DOHH2 (cell line): ENCODE measurements at regions not wholly inside any gene's neighbourhood (a gene's known extent, or its start where the extent isn't known, plus 50 kb on each side); places are given as distances from the start of the nearest gene placed in this dataset.
A peak's percentile ranks its signal among the peaks of the same experiment; 100 is the strongest.

Experiments
- H3F3A ChIP-seq: fragments of 200-600 bp; sonication (generic), shearing (Covaris generic); 2 replicates; pipeline ENCODE4 v1.6.0; 2016; ENCODE audit warnings: antibody characterized with exemption, mild to moderate bottlenecking; ENCODE audit not compliant: control insufficient read depth, insufficient read depth
- H3K27ac ChIP-seq: fragments of 200-600 bp; sonication (generic); 2 replicates; pipeline ENCODE4 v1.5.1; 2014; ENCODE audit warnings: low read depth, mild to moderate bottlenecking, low read length, moderate library complexity
- H3K27me3 ChIP-seq: fragments of 200-600 bp; sonication (generic); 2 replicates; pipeline ENCODE4 v1.6.1; 2014; ENCODE audit warnings: mild to moderate bottlenecking, low read length, mixed read lengths; ENCODE audit not compliant: control insufficient read depth
- H3K36me3 ChIP-seq: fragments of 200-600 bp; sonication (generic); 2 replicates; pipeline ENCODE4 v1.6.1; 2014; ENCODE audit warnings: mild to moderate bottlenecking, low read length, moderate library complexity, mixed read lengths; ENCODE audit not compliant: control insufficient read depth
- H3K4me1 ChIP-seq: fragments of 200-600 bp; sonication (generic); 2 replicates; pipeline ENCODE4 v1.6.1; 2014; ENCODE audit warnings: mild to moderate bottlenecking, low read length, mixed read lengths; ENCODE audit not compliant: control insufficient read depth
- H3K4me2 ChIP-seq: fragments of 200-600 bp; sonication (generic); 2 replicates; pipeline ENCODE4 v1.6.0; 2014; ENCODE audit warnings: mild to moderate bottlenecking, low read length, moderate library complexity
- H3K4me3 ChIP-seq: fragments of 200-600 bp; sonication (generic); 2 replicates; pipeline ENCODE4 v1.5.1; 2014; ENCODE audit warnings: mild to moderate bottlenecking, low read length, mixed read lengths
- H3K79me2 ChIP-seq: fragments of 200-600 bp; sonication (generic); 2 replicates; pipeline ENCODE4 v1.6.1; 2014; ENCODE audit warnings: mild to moderate bottlenecking, low read length, mixed read lengths; ENCODE audit not compliant: control insufficient read depth
- H3K9me2 ChIP-seq: fragments of 200-600 bp; sonication (generic); replicated peaks from 2 replicates; pipeline ENCODE4 v1.6.1; 2014; ENCODE audit warnings: mild to moderate bottlenecking, low read length, mixed read lengths; ENCODE audit not compliant: control insufficient read depth
- H3K9me3 ChIP-seq: fragments of 200-600 bp; sonication (generic); 2 replicates; pipeline ENCODE4 v1.6.1; 2014; ENCODE audit warnings: antibody characterized with exemption, low read length, mixed read lengths; ENCODE audit not compliant: control insufficient read depth, insufficient read depth
- H4K20me1 ChIP-seq: fragments of 200-600 bp; sonication (generic); 2 replicates; pipeline ENCODE4 v1.6.0; 2014; ENCODE audit warnings: low read depth, mild to moderate bottlenecking, antibody characterized with exemption, low read length, moderate library complexity; ENCODE audit not compliant: control insufficient read depth, insufficient read depth
- EZH2phosphoT487 ChIP-seq: fragments of 200-600 bp; sonication (generic); IDR thresholded peaks from 2 replicates; pipeline ENCODE4 v1.6.1; 2017; ENCODE audit warnings: borderline replicate concordance, mild to moderate bottlenecking, antibody characterized with exemption, low read length, moderate library complexity, mixed read lengths
- TF ChIP-seq, protein P1 (sequence below): fragments of 200-600 bp; sonication (generic); IDR thresholded peaks from one replicate; pipeline ENCODE4 v1.5.1; 2014; ENCODE audit warnings: antibody characterized with exemption, mild to moderate bottlenecking, low read depth, low read length; ENCODE audit not compliant: poor library complexity, severe bottlenecking

DNA sequence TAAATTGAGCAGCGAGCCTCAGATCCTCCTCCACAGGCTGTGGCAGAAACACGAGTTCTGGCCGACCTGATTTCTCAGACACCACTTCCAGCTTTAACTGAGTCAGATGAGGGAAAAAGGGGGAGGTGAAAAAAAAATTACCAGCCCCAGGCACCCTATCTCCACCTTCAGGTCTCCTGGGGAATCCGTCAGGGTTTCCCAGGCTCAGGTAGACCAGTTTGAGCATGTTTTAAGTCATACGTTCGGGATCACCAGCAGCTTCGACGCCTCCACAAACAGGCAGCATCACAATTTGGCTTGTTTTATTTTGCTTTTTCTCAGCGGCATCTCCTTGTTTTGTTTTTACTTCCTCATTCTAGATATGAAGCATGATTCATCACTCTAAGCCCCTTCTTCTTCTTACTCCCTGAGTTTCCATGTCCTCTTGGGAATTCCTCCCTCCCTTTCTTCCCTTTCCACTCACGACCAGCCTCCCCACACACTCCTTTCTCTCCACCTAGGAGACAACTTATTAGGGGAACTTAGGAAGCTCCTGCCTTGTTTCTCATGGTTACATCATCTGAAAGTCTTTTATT lies 190.1 kb downstream of the ZNF621 start:
- Histone ChIP-seq H4K20me1 (no peaks in the 10 kb centered on the region), H3K9me3 (no peaks in the 10 kb centered on the region), H3K27ac (no peak overlapping the region), H3K27me3 (no peaks in the 10 kb centered on the region), H3K9me2 (no peaks in the 10 kb centered on the region), H3F3A (no peaks in the 10 kb centered on the region), H3K36me3 (no peaks in the 10 kb centered on the region), H3K4me3 (no peak overlapping the region), H3K79me2 (no peaks in the 10 kb centered on the region), H3K4me1 (peaks cover 43% of the 10 kb centered on the region), H3K4me2 (0 out of 2 replicates have a peak overlapping the region, but pooled peaks have one; percentile 13)
- TF ChIP-seq EZH2phosphoT487: no peak
- TF ChIP-seq, protein P1, sequence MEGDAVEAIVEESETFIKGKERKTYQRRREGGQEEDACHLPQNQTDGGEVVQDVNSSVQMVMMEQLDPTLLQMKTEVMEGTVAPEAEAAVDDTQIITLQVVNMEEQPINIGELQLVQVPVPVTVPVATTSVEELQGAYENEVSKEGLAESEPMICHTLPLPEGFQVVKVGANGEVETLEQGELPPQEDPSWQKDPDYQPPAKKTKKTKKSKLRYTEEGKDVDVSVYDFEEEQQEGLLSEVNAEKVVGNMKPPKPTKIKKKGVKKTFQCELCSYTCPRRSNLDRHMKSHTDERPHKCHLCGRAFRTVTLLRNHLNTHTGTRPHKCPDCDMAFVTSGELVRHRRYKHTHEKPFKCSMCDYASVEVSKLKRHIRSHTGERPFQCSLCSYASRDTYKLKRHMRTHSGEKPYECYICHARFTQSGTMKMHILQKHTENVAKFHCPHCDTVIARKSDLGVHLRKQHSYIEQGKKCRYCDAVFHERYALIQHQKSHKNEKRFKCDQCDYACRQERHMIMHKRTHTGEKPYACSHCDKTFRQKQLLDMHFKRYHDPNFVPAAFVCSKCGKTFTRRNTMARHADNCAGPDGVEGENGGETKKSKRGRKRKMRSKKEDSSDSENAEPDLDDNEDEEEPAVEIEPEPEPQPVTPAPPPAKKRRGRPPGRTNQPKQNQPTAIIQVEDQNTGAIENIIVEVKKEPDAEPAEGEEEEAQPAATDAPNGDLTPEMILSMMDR: no peak

DNA sequence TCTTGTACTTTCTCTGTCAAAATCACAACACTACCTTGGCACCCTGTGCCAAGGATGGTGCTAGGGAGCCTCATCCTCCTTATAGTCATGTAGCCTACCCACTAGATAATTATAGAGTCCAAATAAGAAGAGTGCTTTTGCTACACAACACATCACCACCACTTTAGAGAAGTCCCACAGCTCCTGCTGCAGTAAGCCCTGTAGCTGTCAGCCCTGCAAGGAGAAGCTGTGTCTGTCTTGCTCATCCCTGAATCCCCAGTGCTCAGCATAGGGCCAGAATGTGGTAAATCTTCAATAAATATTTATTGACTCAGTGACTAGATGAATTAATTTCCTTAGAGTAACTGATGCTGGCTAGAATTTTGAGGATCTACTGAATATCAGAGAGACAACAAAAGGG lies 190.8 kb downstream of the ZNF621 start:
- no peak for TF ChIP-seq EZH2phosphoT487
- TF ChIP-seq, protein P1: no peak
- no peak overlapping the region for H3K4me3 ChIP-seq
- H3K9me3 ChIP-seq: no peaks in the 10 kb centered on the region
- H3F3A ChIP-seq: no peaks in the 10 kb centered on the region
- no peaks in the 10 kb centered on the region for H4K20me1 ChIP-seq
- H3K4me2 ChIP-seq: no peak overlapping the region
- no peaks in the 10 kb centered on the region for H3K9me2 ChIP-seq
- no peaks in the 10 kb centered on the region for H3K27me3 ChIP-seq
- H3K79me2 ChIP-seq: no peaks in the 10 kb centered on the region
- H3K4me1 ChIP-seq: peaks cover 43% of the 10 kb centered on the region
- H3K36me3 ChIP-seq: no peaks in the 10 kb centered on the region
- no peak overlapping the region for H3K27ac ChIP-seq

DNA sequence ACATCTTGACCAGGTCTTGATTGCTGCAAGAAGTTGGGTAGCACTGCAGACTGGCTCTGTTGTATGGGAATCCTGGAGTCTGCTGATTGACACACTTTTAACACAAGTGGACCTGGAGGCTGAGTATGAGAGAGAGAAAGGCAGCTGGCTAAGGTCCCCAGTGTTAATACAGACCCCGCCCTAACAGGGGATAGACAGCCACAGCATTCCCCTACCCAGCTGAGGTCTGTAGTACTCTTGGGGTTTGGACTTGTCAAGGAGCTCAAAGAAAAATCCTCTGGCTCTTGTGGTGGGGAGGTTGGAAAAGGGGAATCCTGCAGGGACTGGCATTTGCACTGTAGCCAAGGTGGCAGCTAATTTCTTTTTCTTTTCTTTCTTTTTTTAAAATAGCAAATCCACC lies 192.7 kb downstream of the ZNF621 start:
- H3K27me3 ChIP-seq: no peaks in the 10 kb centered on the region
- H3K9me2 ChIP-seq: no peaks in the 10 kb centered on the region
- TF ChIP-seq EZH2phosphoT487: no peak
- TF ChIP-seq, protein P1: no peak
- H3K4me3 ChIP-seq: no peak overlapping the region
- no peak overlapping the region for H3K4me2 ChIP-seq
- H3K9me3 ChIP-seq: no peaks in the 10 kb centered on the region
- no peaks in the 10 kb centered on the region for H3K79me2 ChIP-seq
- no peaks in the 10 kb centered on the region for H3K36me3 ChIP-seq
- no peaks in the 10 kb centered on the region for H4K20me1 ChIP-seq
- H3K27ac ChIP-seq: no peak overlapping the region
- no peaks in the 10 kb centered on the region for H3F3A ChIP-seq
- H3K4me1 ChIP-seq: peaks cover 43% of the 10 kb centered on the region

DNA sequence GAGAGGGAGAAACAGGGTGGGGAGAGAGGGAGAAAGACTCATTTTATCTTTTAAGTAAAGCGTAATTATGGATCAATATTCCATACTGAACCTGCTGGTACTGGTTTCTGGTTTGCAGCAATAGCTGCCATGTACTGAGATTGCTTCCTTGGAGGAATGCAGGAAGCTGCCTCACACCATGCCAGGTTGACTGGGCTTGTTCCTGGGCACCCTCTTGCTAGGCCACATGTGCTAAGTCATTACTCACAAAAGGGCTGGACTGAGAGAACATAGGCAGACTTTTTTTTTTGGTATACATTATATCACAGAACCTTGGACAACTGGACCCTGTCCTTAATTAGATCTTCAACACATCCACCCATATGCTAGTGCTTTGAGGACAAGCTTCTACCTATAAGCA lies 193.4 kb downstream of the ZNF621 start:
- Histone ChIP-seq H3K4me2 (peak overlapping the region; percentile 8), H3K79me2 (no peaks in the 10 kb centered on the region), H3K9me2 (no peaks in the 10 kb centered on the region), H3K4me3 (no peak overlapping the region), H3F3A (no peaks in the 10 kb centered on the region), H3K27ac (no peak overlapping the region; the same call in 1 of the 2 replicates), H3K4me1 (peaks cover 42% of the 10 kb centered on the region), H3K27me3 (no peaks in the 10 kb centered on the region), H4K20me1 (no peaks in the 10 kb centered on the region), H3K9me3 (no peaks in the 10 kb centered on the region), H3K36me3 (no peaks in the 10 kb centered on the region)
- no peak for TF ChIP-seq EZH2phosphoT487
- TF ChIP-seq, protein P1: no peak
